ENCODE measurements at regions not wholly inside any gene's neighbourhood (a gene's known extent, or its start where the extent isn't known, plus 50 kb on each side); places are given as distances from the start of the nearest gene placed in this dataset.

DNA sequence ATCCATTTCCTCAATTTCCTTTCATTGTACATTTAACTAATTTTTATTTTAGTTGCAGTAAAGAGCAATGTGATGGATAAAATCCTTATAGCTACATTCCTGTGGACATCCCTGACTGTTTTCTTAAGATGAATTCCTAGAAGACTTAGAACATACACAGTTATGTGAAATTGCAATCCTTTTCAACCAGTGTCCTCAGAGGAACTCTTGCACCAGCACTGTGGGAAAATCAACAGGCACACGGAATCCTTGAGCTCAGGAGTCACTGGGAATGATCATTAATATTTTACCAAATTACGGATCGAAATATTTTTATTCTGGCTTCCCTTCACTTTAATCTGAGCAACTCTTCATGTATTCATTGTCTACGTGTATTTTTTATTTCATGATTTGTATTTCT lies 901.9 kb upstream of the WWC1 start:
- TF ChIP-seq, protein P1, sequence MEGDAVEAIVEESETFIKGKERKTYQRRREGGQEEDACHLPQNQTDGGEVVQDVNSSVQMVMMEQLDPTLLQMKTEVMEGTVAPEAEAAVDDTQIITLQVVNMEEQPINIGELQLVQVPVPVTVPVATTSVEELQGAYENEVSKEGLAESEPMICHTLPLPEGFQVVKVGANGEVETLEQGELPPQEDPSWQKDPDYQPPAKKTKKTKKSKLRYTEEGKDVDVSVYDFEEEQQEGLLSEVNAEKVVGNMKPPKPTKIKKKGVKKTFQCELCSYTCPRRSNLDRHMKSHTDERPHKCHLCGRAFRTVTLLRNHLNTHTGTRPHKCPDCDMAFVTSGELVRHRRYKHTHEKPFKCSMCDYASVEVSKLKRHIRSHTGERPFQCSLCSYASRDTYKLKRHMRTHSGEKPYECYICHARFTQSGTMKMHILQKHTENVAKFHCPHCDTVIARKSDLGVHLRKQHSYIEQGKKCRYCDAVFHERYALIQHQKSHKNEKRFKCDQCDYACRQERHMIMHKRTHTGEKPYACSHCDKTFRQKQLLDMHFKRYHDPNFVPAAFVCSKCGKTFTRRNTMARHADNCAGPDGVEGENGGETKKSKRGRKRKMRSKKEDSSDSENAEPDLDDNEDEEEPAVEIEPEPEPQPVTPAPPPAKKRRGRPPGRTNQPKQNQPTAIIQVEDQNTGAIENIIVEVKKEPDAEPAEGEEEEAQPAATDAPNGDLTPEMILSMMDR (IDR thresholded peaks at IDR 0.05) = no peak
- no peak for TF ChIP-seq POLR2A (IDR thresholded peaks at IDR 0.05)
